VCaP (cell line): ENCODE measurements at regions not wholly inside any gene's neighbourhood (a gene's known extent, or its start where the extent isn't known, plus 50 kb on each side); places are given as distances from the start of the nearest gene placed in this dataset.
A peak's percentile ranks its signal among the peaks of the same experiment; 100 is the strongest.

Experiments used
- H3K27ac ChIP-seq: fragments of 450-650 bp; 2 replicates; pipeline ENCODE4 v1.5.1; 2017
- TF ChIP-seq, protein P1 (sequence below): fragments of 450-650 bp; conservative IDR thresholded peaks from 2 replicates; pipeline ENCODE4 v1.5.1; 2017; ENCODE audit warnings: mild to moderate bottlenecking, moderate library complexity

GRCh38 chr3:194928831-194929577 is 243.3 kb downstream of the FAM43A start:
- TF ChIP-seq, protein P1, sequence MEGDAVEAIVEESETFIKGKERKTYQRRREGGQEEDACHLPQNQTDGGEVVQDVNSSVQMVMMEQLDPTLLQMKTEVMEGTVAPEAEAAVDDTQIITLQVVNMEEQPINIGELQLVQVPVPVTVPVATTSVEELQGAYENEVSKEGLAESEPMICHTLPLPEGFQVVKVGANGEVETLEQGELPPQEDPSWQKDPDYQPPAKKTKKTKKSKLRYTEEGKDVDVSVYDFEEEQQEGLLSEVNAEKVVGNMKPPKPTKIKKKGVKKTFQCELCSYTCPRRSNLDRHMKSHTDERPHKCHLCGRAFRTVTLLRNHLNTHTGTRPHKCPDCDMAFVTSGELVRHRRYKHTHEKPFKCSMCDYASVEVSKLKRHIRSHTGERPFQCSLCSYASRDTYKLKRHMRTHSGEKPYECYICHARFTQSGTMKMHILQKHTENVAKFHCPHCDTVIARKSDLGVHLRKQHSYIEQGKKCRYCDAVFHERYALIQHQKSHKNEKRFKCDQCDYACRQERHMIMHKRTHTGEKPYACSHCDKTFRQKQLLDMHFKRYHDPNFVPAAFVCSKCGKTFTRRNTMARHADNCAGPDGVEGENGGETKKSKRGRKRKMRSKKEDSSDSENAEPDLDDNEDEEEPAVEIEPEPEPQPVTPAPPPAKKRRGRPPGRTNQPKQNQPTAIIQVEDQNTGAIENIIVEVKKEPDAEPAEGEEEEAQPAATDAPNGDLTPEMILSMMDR: no peak
- no peak overlapping the region for H3K27ac ChIP-seq

DNA sequence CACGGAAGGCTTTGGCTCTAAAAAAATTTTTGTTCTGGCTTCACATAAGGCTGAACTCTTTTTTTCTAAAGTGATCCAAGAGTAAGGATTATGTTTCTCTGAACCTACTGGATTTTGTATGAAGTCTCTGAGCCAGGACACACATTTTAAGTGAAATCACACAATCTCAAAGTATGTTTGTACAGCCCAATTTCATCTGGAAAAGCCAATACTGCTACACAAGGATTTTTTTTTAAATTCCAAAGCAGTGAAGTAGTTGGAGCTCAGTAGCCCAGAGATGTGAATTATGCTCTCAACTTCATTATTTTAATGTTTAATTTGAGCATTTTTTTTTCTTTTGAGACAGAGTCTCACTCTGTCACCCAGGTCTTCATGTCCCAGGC is 243.9 kb downstream of the FAM43A start:
- TF ChIP-seq, protein P1: no peak
- H3K27ac ChIP-seq: no peak overlapping the region

GRCh38 chr3:194930377-194931204 is 244.9 kb downstream of the FAM43A start:
- no peak overlapping the region for H3K27ac ChIP-seq
- TF ChIP-seq, protein P1: no peak

DNA sequence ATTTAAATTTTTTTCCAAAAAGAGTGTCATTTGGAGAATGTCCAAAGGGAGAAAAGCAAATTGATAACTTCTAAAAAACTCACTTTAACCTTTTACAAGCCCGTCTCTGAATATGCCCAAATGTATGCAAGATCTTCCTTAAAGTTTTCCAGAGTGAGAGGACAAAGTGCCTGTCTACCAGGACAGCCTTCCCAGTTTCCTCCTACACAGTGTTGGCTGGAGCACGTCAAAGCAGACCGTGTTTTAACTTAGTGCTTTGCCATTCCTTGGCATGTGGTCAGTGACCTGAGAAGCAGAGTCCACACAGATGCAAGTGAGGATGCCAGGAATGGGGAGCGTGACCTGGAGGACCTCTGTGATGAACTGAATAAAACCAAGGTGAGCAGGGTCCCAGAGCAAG is 245.7 kb downstream of the FAM43A start:
- H3K27ac ChIP-seq: no peak overlapping the region
- TF ChIP-seq, protein P1: no peak

GRCh38 chr3:194931865-194932264 is 246.2 kb downstream of the FAM43A start:
- no peak overlapping the region for H3K27ac ChIP-seq
- TF ChIP-seq, protein P1: no peak

DNA sequence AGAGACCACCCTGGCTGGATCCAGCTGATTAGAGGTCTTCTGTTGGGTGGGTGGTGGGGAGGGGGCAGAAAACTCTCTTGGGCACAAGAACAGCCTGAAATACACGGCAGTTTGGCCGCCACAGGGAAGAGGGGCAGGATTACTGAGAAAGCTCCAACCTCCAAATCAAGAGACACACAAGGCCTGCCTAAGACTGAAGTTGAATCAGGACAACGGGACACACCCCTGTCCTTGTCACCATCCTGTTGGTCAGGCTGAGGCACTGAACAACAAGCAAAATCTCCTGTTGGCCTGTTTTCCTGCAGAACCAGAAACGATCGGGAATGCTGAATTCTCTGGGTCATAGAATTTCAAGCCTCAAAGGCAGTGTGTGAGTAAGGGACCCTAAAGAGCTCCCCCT is 247.8 kb downstream of the FAM43A start:
- TF ChIP-seq, protein P1: no peak
- H3K27ac ChIP-seq: no peak overlapping the region

DNA sequence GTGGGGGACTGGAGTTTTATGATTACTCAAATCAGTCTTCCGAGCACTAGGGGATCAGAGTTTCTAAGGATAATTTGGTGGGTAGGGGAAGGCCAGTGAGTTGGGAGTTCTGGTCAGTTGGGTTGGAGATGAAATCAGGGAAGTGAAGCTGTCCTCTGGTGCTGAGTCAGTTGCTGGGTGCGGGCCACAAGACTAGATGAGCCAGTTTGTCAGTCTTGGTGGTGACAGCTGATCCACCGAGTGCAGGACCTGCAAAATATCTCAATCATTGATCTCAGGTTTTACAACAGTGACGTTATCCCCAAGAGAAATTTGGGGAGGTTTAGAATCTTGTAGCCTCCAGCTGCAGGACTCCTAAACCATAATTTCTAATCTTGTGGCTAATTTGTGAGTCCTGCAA is 249.4 kb downstream of the FAM43A start:
- TF ChIP-seq, protein P1: no peak
- H3K27ac ChIP-seq: peak overlapping the region; percentile 48
